K562 (cell line): ENCODE measurements at regions not wholly inside any gene's neighbourhood (a gene's known extent, or its start where the extent isn't known, plus 50 kb on each side); places are given as distances from the start of the nearest gene placed in this dataset.

Source experiments
- ATAC-seq: fragments of 200-7000 bp; cut with Tn5 transposase; 3 replicates; pipeline ENCODE4 v1.9.1; 2020; ENCODE audit warnings: moderate library complexity
- BruUV-seq: library from RNA; stranded (reverse); fragments of 400-500 nt; replicated peaks from 2 replicates; lab custom pipeline; 2021; lab: Mats Ljungman, UMichigan
- CTCF ChIA-PET: fragments of 300-600 bp; formaldehyde crosslinking; extraction: SDS; loops from one replicate; lab custom pipeline; 2021; ENCODE audit warnings: low intra/inter-chr PET ratio; lab: Yijun Ruan, JAX
- POLR2A ChIA-PET: fragments of 300-600, 350-650 bp; sonication (Branson Sonifier 250); formaldehyde crosslinking; extraction: SDS; loops from one replicate; lab custom pipeline; 2021; ENCODE audit warnings: antibody characterized with exemption, inconsistent platforms; lab: Yijun Ruan, JAX
- DNase-seq, 4 experiments: peaks; one replicate each; pipeline versions ENCODE4 v3.0.0 to v3.0.0-alpha.2; 2011 to 2018; ENCODE audit warnings: low spot score in 3 of 4, mixed read lengths in 3 of 4; ENCODE audit errors: extremely low read depth in 1 of 4
- FAIRE-seq: peaks from 2 replicates; lab custom pipeline; 2011; peaks lifted over from hg19 to GRCh38; lab: Jason Lieb, UNC
- H2AFZ ChIP-seq: 2 replicates; pipeline ENCODE4 v1.6.0; 2011; ENCODE audit warnings: low read depth, low read length, control low read depth, inconsistent platforms
- H3K27ac ChIP-seq: fragments of 200-600 bp; 3 replicates; pipeline ENCODE4 v1.8.0; 2011; ENCODE audit warnings: low read depth, mild to moderate bottlenecking, control low read depth, inconsistent platforms, low read length, moderate library complexity, mixed read lengths; ENCODE audit errors: extremely low read depth
- H3K27me3 ChIP-seq, 2 experiments: fragments of 300-600 bp in 1 of 2; 2 replicates in 1 of 2; 3 replicates in 1 of 2; pipeline versions ENCODE4 v1.6.0 to v1.8.0; 2011; ENCODE audit warnings: inconsistent platforms in 2 of 2, low read length in 2 of 2, mild to moderate bottlenecking in 1 of 2, mixed read lengths in 1 of 2, moderate library complexity in 1 of 2; ENCODE audit not compliant: control insufficient read depth in 2 of 2, insufficient read depth in 2 of 2
- H3K36me3 ChIP-seq: fragments of 300-600 bp; 3 replicates; pipeline ENCODE4 v1.8.0; 2011; ENCODE audit warnings: mild to moderate bottlenecking, low read length, inconsistent platforms; ENCODE audit not compliant: control insufficient read depth, insufficient read depth
- H3K4me1 ChIP-seq, 2 experiments: fragments of 200-600 bp in 1 of 2; replicated peaks in 1 of 2; 2 replicates in 1 of 2; 3 replicates in 1 of 2; pipeline versions ENCODE4 v1.5.1 to v1.8.0; 2011; ENCODE audit warnings: inconsistent platforms in 2 of 2, low read length in 2 of 2, mild to moderate bottlenecking in 1 of 2, mixed read lengths in 1 of 2, moderate library complexity in 1 of 2; ENCODE audit not compliant: control insufficient read depth in 2 of 2, insufficient read depth in 2 of 2
- H3K4me2 ChIP-seq: 2 replicates; pipeline ENCODE4 v1.6.1; 2011; ENCODE audit warnings: low read length, control low read depth, inconsistent platforms, mixed read lengths; ENCODE audit not compliant: insufficient read depth
- H3K4me3 ChIP-seq: fragments of 200-600 bp; sonication (generic), shearing (Covaris generic); 2 replicates; pipeline ENCODE4 v1.5.1; 2016; ENCODE audit warnings: control low read depth, inconsistent platforms
- H3K79me2 ChIP-seq: fragments of 200-600 bp; 3 replicates; pipeline ENCODE4 v1.8.0; 2011; ENCODE audit warnings: low read length, inconsistent platforms; ENCODE audit not compliant: control insufficient read depth, insufficient read depth
- H3K9ac ChIP-seq, 2 experiments: 2 replicates each; pipeline versions ENCODE4 v1.6.0 to v1.6.1; 2011; ENCODE audit warnings: low read depth in 2 of 2, low read length in 2 of 2, control low read depth in 1 of 2, inconsistent platforms in 1 of 2, mild to moderate bottlenecking in 1 of 2, mixed read lengths in 1 of 2; ENCODE audit not compliant: insufficient read depth in 1 of 2
- H3K9me1 ChIP-seq: one replicate; pipeline ENCODE4 v1.6.0; 2011; ENCODE audit warnings: inconsistent platforms, mild to moderate bottlenecking, low read length, moderate library complexity; ENCODE audit not compliant: control insufficient read depth, insufficient read depth
- H3K9me3 ChIP-seq: replicated peaks from 2 replicates; pipeline ENCODE4 v1.5.1; 2011; ENCODE audit warnings: low read depth, low read length, inconsistent platforms; ENCODE audit not compliant: control insufficient read depth, insufficient read depth
- H4K20me1 ChIP-seq: replicated peaks from 2 replicates; pipeline ENCODE4 v1.6.1; 2011; ENCODE audit warnings: low read length, inconsistent platforms, mixed read lengths; ENCODE audit not compliant: control insufficient read depth, insufficient read depth
- CBX1 ChIP-seq: sonication (generic); IDR thresholded peaks from 2 replicates; pipeline ENCODE4 v1.6.1; 2016; ENCODE audit warnings: antibody characterized with exemption, low read depth, mild to moderate bottlenecking
- DMBX1 ChIP-seq: fragments of 250-450 bp; sonication (Bioruptor Pico); IDR thresholded peaks from 2 replicates; pipeline ENCODE4 v1.8.0; 2022; ENCODE audit warnings: inconsistent platforms, mild to moderate bottlenecking, moderate library complexity, borderline replicate concordance
- HDGF ChIP-seq: fragments of 450-650 bp; IDR thresholded peaks from 2 replicates; pipeline ENCODE4 v1.6.1; 2016
- HNRNPH1 ChIP-seq: fragments of 200-400 bp; formaldehyde crosslinking; optimal IDR thresholded peaks from 2 replicates; pipeline ENCODE3; 2017; ENCODE audit warnings: low read depth, mild to moderate bottlenecking, low read length, moderate library complexity
- MEF2D ChIP-seq: conservative IDR thresholded peaks from 2 replicates; pipeline ENCODE4 v1.6.1; 2016; ENCODE audit warnings: low read depth, missing genetic modification characterization, missing compliant biosample characterization
- MIER1 ChIP-seq: fragments of 450-650 bp; IDR thresholded peaks from 2 replicates; pipeline ENCODE4 v1.6.1; 2016; ENCODE audit warnings: antibody characterized with exemption, mild to moderate bottlenecking, low read depth
- NUFIP1 ChIP-seq: fragments of 450-650 bp; IDR thresholded peaks from 2 replicates; pipeline ENCODE4 v1.6.1; 2018; ENCODE audit not compliant: partially characterized antibody
- POLR2B ChIP-seq: fragments of 450-650 bp; IDR thresholded peaks from 2 replicates; pipeline ENCODE4 v1.6.1; 2018; ENCODE audit warnings: low read depth; ENCODE audit not compliant: partially characterized antibody
- PYGO2 ChIP-seq: fragments of 450-650 bp; IDR thresholded peaks from 2 replicates; pipeline ENCODE4 v1.6.1; 2016; ENCODE audit warnings: mild to moderate bottlenecking, missing genetic modification characterization, moderate library complexity, missing compliant biosample characterization
- SMAD1 ChIP-seq: fragments of 150-350 bp; IDR thresholded peaks from 2 replicates; pipeline ENCODE4 v1.6.1; 2014; ENCODE audit warnings: low read length, low read depth; ENCODE audit not compliant: partially characterized antibody
- SRSF3 ChIP-seq: fragments of 200-400 bp; formaldehyde crosslinking; IDR thresholded peaks from 2 replicates; pipeline ENCODE4 v1.6.1; 2016; ENCODE audit warnings: mild to moderate bottlenecking, low read length, moderate library complexity; ENCODE audit not compliant: insufficient read depth
- TGIF2 ChIP-seq: sonication (generic); formaldehyde crosslinking; IDR thresholded peaks from 2 replicates; pipeline ENCODE4 v1.8.1; 2022; ENCODE audit warnings: mild to moderate bottlenecking, missing genetic modification reagents, moderate library complexity
- XRCC5 ChIP-seq: fragments of 200-400 bp; formaldehyde crosslinking; IDR thresholded peaks from 2 replicates; pipeline ENCODE4 v1.6.1; 2017; ENCODE audit warnings: low read depth, mild to moderate bottlenecking, low read length
- ZC3H8 ChIP-seq: fragments of 450-650 bp; IDR thresholded peaks from 2 replicates; pipeline ENCODE4 v1.6.1; 2017
- ZKSCAN8 ChIP-seq: fragments of 200-800 bp; sonication (Bioruptor generic); IDR thresholded peaks from 2 replicates; pipeline ENCODE4 v1.6.1; 2016; ENCODE audit warnings: missing genetic modification characterization, missing compliant biosample characterization
- ZNF324 ChIP-seq: fragments of 250-450 bp; sonication (Bioruptor Pico); IDR thresholded peaks from 2 replicates; pipeline ENCODE4 v1.4.0; 2020; ENCODE audit warnings: mild to moderate bottlenecking
- WGBS: fragments of 100-300 bp; shearing (Covaris generic); methylation state at CpG from one replicate; pipeline ENCODE4 v1.1.6; 2016; ENCODE audit warnings: low coverage, mixed read lengths; ENCODE audit not compliant: insufficient coverage; ENCODE audit errors: missing lambda C conversion rate; 5-methylcytosine and 5-hydroxymethylcytosine counted together
- in situ Hi-C: fragments of 300-500 bp; cut with MboI; formaldehyde crosslinking; loops from 4 replicates; pipeline ENCODE4 v1.15.0; 2018; ENCODE audit warnings: inconsistent platforms, mixed read lengths
- intact Hi-C: fragments of 100-400 bp; cut with micrococcal nuclease; formaldehyde crosslinking; loops from 2 replicates; pipeline ENCODE4 v1.14.2; 2022
- TF ChIP-seq, protein P1 (sequence below): sonication (generic); formaldehyde crosslinking; IDR thresholded peaks from 2 replicates; pipeline ENCODE4 v1.8.1; 2023; ENCODE audit warnings: mild to moderate bottlenecking, missing genetic modification reagents
- TF ChIP-seq, protein P2 (sequence below), 2 experiments: fragments of 450-650 bp in 1 of 2; sonication (generic) in 1 of 2; formaldehyde crosslinking; conservative IDR thresholded peaks; 2 replicates each; pipeline versions ENCODE4 v1.4.0 to v1.8.1; 2020 to 2022; ENCODE audit warnings: mild to moderate bottlenecking in 1 of 2, missing genetic modification reagents in 1 of 2
- TF ChIP-seq, protein P3 (sequence below): fragments of 450-650 bp; IDR thresholded peaks from 2 replicates; pipeline ENCODE4 v1.6.1; 2017; ENCODE audit warnings: antibody characterized with exemption, mild to moderate bottlenecking

- in situ Hi-C loops = no loop called here
- no peaks in the 10 kb centered on the region for H3K36me3 ChIP-seq
- ATAC-seq = no peak
- CTCF ChIA-PET = no interaction called here
- no peak overlapping the region for H3K9ac ChIP-seq
- BruUV-seq = no TSS peak
- FAIRE-seq = no peak
- DNase-seq = no peak
- no peak overlapping the region for H2AFZ ChIP-seq
- H3K9me3 ChIP-seq = no peaks in the 10 kb centered on the region
- H3K27ac ChIP-seq = no peak overlapping the region
- 21% methylated on average over 2 of the region's 2 CpGs for WGBS
- H3K27me3 ChIP-seq = no peaks in the 10 kb centered on the region
- H3K9me1 ChIP-seq = no peaks in the 10 kb centered on the region
- H3K4me2 ChIP-seq = no peak overlapping the region
- TF ChIP-seq XRCC5 (no peak), SMAD1 (no peak), ZC3H8 (no peak), MEF2D (no peak), MIER1 (no peak), PYGO2 (tag) (no peak), CBX1 (no peak), HNRNPH1 (no peak), HDGF (no peak), TGIF2 (CRISPR knock-in tag) (no peak), DMBX1 (no peak), ZNF324 (CRISPR knock-in tag) (no peak), SRSF3 (no peak), ZKSCAN8 (CRISPR knock-in tag) (no peak), POLR2B (no peak), NUFIP1 (no peak)
- TF ChIP-seq, protein P1, sequence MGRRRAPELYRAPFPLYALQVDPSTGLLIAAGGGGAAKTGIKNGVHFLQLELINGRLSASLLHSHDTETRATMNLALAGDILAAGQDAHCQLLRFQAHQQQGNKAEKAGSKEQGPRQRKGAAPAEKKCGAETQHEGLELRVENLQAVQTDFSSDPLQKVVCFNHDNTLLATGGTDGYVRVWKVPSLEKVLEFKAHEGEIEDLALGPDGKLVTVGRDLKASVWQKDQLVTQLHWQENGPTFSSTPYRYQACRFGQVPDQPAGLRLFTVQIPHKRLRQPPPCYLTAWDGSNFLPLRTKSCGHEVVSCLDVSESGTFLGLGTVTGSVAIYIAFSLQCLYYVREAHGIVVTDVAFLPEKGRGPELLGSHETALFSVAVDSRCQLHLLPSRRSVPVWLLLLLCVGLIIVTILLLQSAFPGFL (CRISPR knock-in tag) = no peak
- TF ChIP-seq, protein P2, sequence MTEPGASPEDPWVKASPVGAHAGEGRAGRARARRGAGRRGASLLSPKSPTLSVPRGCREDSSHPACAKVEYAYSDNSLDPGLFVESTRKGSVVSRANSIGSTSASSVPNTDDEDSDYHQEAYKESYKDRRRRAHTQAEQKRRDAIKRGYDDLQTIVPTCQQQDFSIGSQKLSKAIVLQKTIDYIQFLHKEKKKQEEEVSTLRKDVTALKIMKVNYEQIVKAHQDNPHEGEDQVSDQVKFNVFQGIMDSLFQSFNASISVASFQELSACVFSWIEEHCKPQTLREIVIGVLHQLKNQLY (CRISPR knock-in tag; conservative IDR thresholded peaks at IDR 0.05) = no peak
- TF ChIP-seq, protein P3, sequence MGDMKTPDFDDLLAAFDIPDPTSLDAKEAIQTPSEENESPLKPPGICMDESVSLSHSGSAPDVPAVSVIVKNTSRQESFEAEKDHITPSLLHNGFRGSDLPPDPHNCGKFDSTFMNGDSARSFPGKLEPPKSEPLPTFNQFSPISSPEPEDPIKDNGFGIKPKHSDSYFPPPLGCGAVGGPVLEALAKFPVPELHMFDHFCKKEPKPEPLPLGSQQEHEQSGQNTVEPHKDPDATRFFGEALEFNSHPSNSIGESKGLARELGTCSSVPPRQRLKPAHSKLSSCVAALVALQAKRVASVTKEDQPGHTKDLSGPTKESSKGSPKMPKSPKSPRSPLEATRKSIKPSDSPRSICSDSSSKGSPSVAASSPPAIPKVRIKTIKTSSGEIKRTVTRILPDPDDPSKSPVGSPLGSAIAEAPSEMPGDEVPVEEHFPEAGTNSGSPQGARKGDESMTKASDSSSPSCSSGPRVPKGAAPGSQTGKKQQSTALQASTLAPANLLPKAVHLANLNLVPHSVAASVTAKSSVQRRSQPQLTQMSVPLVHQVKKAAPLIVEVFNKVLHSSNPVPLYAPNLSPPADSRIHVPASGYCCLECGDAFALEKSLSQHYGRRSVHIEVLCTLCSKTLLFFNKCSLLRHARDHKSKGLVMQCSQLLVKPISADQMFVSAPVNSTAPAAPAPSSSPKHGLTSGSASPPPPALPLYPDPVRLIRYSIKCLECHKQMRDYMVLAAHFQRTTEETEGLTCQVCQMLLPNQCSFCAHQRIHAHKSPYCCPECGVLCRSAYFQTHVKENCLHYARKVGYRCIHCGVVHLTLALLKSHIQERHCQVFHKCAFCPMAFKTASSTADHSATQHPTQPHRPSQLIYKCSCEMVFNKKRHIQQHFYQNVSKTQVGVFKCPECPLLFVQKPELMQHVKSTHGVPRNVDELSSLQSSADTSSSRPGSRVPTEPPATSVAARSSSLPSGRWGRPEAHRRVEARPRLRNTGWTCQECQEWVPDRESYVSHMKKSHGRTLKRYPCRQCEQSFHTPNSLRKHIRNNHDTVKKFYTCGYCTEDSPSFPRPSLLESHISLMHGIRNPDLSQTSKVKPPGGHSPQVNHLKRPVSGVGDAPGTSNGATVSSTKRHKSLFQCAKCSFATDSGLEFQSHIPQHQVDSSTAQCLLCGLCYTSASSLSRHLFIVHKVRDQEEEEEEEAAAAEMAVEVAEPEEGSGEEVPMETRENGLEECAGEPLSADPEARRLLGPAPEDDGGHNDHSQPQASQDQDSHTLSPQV = no peak
- TF ChIP-seq, all 486 proteins: peak for 0
- no peak overlapping the region for H3K4me3 ChIP-seq
- intact Hi-C loops = no loop called here
- H3K4me1 ChIP-seq = no peaks in the 10 kb centered on the region
- POLR2A ChIA-PET = no interaction called here
- no peaks in the 10 kb centered on the region for H3K79me2 ChIP-seq
- no peaks in the 10 kb centered on the region for H4K20me1 ChIP-seq
Observed at GRCh38 chr13:73473016-73473415, 414.2 kb downstream of the KLF5 start.
